ENCODE measurements at regions not wholly inside any gene's neighbourhood (a gene's known extent, or its start where the extent isn't known, plus 50 kb on each side); places are given as distances from the start of the nearest gene placed in this dataset.

- TF ChIP-seq NFRKB (IDR thresholded peaks at IDR 0.05) (no peak), ZNF230 (CRISPR knock-in tag; IDR thresholded peaks at IDR 0.05) (no peak), IRF2 (CRISPR knock-in tag; IDR thresholded peaks at IDR 0.05) (no peak)
These were observed 88.7 kb upstream of the CCL2 start for GRCh38 chr17:34166352-34166751.

Measured in HepG2 (cell line).